Stimulated activated CD4-positive, alpha-beta T cell treated with anti-CD3 and anti-CD28 coated beads, Interleukin-15, amount 100 ng/mL, for 48 hours (primary cell): ENCODE measurements at regions not wholly inside any gene's neighbourhood (a gene's known extent, or its start where the extent isn't known, plus 50 kb on each side); places are given as distances from the start of the nearest gene placed in this dataset.

Experiments
- DNase-seq, 2 donors: peaks; one replicate each; pipeline ENCODE4 v3.0.0-alpha.2; 2020; ENCODE audit warnings: low read depth in 2 of 2

DNA sequence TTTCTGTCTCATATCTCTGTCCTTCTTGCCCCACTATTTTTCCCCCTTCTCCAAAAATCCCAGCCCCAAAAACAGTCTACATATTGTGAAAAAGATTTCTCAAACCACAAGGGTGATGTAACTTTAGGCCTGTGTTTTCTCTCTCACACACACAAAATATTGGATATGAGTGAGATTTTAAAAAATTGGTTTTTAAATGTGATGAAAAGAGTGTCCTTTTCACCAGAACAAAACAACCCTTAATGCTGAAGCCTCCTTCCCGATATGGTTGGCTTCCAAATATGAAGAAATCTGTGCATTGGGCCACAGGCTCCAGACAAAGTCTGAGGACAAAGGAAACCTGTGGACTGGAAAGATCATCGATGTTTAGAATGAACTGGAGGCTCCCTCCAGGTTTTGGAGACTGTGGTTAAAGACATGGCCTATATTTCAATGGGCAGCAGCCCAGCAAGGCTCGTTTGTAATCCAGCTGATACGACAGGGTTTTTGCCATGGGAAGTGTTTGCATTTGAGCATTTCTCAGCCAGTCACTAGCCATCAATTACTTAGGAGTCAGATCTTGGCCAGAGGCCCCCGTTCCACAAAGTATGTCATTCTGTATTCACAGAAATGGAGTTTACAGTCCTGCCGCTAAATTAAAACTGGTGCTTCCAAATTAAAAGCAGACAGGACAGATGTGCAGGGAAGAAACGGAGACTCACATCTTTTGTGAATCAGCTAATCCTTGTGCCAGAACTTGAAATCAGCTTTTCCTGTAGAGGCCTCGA is 546.3 kb downstream of the EBF1 start:
- DNase-seq: no peak

DNA sequence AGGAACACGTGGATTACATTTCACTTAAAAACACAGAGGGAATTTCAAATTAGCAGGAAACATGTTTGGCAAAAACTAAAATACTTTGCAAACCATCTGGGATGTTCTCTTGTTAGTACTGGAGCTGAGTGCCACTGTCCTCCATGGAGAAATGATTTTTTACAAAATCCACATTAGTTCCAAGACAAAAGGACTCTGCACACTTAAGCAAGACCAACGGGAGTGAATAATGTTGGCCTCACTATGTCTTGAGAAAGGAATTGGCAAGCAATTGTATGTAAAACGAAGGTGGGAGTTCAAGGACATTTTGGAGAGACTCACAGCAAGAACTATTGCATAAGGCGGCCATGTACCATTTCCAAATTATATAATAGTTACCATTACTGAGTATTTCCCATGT is 547.5 kb downstream of the EBF1 start:
- DNase-seq: no peak

DNA sequence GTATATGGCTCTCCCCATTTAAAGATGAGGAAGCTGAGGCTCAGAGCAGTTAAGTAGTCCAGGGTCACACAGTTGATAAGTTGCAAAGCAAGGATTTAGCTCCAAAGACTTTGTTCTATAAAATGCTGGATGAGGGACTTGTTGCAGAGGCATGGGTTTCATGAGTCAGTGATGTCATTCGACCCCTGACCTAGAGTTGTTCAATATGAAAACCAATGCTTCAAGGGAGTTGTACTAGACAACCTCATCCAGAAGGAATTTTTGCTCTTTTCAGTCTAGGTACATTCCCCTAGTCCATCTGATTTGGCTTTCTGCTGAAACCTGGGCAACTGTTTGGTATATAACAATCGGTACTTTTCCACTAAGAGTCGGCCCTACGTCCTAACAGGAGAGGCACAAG is 550.4 kb downstream of the EBF1 start:
- DNase-seq: no peak

DNA sequence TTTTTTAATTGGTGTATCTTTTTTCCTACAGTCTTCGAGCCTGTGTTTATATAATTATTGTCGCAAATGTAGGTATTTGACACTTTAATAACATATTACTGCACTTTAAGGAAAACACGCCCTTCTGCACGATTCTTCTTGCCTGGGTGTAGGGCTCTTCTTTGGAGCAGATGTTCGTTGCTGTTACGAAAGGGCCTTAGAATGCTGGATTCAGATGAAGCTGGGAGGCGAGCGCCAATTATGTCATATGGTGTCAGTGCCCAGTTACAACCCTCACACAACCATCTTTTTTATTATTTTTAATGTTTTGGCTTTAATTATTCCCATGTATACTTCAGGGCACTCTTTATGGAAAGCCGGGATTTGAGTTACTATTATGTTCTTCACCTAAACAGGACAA is 553.0 kb downstream of the EBF1 start:
- DNase-seq: no peak

DNA sequence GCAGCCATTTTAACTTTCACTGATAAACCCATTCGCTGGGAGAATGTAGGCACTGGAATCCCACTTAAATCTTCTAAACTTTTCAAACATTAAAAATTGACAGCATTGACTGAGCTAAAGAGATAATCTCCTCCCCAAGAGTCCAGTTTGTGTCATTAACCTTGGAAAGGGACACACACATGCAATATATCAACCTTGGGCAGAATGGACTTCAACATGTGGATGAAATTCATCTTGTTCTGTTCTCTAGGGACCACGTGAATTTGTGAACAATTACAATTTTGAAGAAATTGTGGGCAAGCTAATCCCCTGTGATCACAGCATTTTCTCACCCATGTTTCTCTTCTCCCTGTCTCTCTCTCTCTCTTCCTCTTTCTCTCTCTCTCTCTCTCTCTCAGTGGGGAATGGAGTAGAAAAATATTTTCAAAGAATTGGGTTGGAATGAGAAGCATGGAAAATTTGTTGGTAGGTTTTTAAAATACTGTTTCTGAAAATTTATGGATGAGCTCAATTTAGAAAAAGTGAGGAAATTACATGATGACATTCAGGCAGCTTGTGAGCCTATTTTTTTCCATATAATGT is 553.7 kb downstream of the EBF1 start:
- DNase-seq: no peak

DNA sequence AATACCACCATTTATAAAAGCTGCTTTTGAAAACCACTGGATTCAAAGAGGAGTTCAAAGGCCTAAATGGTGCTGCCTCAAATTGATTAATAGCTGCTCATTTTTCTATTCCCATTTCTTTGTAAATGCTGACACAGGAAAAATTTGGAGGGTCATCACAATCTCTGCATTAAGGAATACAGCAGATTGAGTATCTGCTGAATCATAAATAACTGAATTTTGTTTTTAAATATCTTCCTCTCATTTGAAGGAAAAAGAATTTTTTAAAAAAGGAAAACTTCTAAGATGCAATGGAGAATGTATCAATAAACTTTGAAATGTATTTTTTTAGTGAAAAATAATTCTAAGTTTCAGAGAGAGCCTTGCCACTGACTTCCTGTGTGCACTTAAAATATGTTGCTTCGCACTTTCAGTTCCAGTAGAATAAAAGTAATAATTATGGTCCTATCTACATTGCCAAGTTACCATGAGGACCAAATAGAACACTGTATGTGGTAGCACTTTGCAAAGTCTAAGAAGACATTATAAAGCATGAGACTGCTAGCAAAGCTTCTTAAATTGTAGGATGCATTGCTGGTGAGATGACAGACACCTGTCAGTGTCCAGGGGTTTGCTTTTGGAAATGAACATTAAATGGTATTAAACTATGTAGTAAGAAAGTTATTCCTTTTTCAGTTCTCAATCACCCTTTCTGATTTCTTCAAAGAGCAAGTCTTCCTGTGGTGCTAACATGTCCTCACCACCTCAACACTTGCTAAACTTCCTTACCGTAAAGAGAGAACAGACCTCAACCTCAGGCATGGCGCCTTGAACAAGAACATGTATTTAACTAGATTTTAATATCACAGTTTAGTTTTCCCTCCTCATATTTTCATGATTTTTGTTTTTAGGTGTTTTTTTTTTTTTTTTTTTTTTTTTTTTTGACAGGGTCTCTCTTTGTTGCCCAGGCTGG is 555.1 kb downstream of the EBF1 start:
- no peak for DNase-seq

DNA sequence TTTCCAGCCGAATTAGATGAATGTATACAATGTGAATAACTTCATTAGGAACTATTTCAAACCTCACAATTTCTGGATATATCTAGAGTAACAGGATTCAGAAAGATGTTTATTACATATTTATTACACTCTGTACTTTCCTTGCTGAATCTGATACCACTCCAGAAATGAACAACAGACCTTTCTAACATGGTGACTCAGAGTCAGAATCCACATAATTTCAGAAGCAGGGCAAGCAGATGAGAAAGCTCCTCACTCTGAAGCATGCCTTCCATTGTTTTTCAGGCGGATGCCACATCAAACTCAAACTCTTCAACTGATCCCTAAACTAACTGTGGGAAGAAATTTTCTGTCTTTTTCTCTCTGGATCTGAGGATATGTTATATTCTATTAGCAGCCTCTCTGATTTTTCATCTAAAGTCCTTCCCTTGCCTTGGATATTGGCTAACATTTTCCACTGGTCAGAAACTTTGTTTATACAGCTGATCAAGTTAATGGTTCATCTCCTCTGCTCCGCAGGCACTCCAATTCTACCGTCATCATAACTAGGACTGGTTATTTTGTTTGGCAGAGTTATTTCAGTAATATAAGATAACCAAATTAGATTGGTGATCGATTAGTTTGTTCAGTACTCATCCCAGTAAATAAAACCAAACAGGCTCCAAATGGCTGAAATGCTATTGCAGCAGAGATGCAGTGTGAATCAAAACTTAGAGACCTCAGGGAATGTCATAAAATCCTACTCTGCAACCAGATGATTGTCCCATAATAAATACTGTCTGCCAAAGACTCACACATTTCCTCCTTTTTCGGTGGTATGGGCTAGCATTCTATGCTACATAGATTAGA is 556.0 kb downstream of the EBF1 start:
- no peak for DNase-seq

DNA sequence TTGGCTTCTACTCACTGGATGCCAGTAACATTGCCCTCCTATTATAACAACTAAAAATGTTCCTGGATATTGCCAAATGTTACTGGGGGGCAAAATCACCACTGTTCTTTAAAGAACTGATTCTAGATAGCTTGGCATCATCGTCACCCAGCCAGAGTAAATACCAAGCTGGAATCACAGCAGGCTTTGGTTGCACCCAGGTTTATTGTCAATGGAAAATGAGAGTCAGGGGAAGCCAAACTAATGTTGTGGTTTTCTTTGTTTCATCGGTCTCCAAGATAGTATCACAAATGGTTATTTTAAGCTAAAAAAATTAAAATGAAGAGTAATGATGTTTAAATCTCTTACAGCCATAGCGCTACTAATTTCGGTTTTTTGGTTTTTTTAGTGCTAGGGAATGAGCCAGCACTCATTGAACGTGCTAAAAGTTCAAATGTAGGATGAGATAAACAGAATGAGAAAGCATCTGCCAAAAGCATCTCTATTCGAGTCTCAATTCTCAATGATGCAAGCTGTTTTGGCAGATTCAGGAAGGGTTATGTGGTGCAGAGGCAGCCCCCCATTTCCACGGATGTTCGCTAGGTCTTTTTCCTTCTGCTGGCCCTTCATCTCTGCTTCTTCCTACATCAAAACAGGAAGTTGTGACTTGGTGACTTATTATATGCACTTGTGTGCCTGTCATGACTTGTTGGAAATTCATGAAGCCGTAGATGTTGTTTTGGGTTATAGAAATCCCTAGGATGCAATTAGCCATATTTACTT is 558.0 kb downstream of the EBF1 start:
- DNase-seq: no peak

DNA sequence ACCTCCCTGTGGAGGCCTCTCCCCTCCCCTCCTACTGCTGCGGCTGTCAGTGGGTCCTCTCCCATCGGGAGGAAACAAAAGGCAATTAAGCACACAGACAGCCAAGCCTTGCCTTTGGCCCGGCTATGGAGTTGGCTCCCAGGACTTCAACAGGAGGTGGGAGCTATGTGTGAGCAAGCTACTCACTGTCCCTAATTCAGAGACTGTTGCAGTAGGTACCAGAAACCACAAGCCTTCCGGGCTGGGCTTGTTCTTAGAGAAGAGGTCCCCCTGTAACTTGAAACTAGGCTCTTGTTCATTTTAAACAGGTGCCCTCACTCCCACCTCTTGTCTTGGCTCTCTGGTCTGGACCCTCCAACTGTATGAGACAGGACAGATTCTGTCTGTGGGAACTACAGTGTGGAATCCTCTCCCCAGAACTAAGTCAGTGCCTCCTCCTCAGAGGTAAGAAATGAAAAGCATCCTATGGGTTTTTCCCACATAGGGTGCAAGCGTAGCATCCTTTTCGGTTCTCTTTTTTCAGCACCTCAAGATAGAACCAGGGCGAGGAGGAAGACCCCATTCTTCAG is 561.1 kb downstream of the EBF1 start:
- DNase-seq: no peak

DNA sequence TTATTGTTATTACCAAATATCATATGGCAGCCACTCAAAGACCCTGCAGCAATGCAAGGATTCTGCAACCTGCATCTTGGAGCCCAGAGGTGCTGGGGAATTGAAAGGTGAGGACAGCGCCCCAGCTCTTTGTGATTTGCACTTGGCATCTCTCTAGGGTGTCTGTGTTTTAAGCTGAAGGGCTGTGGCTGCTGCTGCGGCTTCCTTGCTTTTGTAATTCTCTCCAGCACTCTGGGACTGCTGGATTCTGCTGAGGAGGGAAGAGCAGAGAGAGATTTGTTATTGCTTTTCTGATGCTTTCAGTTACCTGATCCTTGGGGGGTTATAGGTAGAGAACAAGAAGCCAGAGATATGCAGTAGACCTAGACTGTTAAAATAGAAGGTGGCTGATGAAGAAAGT is 562.4 kb downstream of the EBF1 start:
- DNase-seq: no peak

DNA sequence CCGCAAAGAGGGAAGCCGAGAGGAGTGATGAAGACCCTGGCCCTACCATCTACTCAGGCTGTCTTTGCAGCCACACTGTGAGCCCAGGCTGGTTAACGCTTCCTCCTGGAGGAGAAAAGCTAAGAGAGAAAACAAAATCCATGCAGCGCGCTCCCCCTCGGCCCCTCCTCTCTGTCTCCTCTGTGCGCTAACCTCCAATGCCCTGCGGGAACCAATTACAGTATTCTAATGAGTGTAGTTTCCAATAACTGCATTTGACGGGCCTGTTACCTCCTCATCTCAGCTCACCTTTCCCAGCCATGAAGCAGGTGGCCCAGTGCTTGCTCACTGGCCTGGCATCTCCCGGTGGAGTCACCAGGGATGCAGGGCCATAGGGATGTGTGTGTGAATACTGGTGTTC is 565.5 kb downstream of the EBF1 start:
- DNase-seq: no peak

DNA sequence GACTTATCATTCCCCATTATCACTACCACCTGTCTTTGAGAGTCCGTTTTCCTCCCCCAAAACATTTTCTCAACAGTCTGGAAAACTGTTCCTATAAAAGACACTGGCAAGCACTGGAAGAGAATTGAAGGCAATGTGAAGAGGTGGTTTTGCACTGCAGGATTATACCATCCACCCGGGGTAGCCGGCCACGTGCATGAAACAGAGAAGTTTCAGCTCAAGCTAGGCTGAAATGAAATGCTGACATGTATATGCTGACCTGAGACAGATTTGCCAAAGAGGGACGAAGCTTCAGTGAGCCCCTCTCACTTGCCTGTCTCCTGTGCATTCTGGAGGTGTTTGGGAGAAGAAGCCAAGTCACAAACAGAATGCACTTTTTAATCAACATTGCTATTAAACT is 567.0 kb downstream of the EBF1 start:
- DNase-seq: no peak

DNA sequence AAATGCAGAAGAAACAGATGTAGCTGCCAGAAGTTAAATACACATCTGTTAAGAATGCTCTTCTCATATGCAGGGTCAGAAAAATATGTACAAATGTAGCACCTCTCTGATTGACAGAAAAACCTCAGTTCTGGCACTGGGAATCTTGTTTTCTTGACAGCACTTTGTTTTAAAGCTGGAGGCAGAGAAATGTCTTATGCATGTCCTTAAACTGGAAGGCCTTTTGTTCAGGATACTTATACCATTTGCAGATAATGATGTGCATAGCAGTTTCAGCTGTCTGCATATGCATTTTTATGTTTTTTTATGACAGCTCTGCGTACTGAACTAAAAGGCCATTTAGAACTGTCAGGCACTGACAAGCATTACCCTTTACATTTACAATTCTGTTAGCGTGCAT is 567.9 kb downstream of the EBF1 start:
- no peak for DNase-seq

DNA sequence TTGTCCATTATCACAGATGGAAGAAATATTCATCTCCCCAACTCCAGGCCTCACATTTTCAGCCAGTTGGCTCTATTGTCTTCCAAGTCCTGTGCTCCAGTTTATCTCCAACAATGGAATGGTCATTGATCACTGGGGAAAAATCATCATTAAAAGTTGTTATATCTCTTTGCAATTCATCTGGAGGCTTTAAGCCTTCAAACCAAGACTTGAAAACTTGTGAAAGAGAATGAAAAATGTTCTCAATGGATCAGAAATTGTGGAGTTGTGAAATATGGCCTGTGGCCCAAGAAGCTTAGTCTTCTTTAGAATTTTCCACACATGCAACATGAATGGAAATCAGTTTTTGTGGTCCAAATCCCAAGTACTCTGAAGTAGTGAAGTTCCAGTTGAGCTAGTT is 569.6 kb downstream of the EBF1 start:
- DNase-seq: no peak

DNA sequence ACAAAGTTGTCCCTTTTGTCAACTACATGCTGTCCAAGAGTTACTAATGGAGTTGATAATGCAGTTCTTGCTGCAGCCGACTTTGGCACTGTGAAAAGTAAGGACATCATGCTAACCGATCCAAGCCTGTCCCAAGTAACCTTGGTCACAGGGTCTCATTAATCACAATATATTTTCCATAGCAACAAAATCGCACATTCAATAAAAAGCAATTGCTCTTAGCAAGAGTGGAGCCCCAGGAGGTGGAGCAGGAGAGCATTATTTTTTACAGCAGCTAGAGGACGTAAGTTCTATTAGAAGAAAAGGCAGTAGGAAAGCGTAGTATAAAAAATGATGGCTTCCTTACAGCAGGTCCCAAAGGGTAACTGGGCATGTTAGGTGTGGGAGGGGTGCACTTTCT is 570.3 kb downstream of the EBF1 start:
- no peak for DNase-seq

DNA sequence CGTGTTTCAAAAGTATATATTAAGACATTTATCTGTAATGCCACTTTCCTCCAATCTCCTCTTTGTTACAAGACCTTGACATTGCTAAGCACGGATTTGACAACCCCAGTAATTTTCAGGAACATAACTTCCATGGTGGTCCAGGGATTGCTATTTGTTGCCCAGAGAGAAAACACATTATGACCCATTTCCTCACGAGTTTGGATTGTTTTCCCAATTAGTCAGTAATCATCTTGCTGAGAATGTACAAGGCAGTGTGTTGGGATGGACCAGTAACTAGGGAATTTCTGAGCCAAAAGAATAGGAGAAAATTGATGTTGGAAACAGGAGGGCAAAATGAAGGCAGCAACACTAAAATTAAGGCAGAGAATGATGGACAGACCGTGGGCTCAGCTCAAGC is 574.1 kb downstream of the EBF1 start:
- no peak for DNase-seq

DNA sequence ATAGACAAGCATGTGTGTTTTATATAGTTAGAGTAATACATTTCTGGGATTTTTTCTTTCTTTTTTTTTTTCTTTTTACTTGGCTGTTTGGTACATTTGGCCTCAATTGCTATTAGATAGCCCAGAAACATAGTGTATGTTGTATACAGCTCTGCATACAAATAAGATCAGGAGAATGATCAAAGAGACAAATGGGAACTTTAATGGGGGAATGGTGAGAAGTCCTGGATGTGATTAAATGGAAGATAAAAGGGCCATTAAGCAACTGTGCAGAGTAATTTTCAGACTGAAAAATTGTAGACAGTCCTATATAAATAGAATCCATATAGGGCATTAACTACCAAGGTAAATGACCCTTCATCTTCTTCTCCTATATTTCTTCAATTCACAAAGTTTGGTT is 575.6 kb downstream of the EBF1 start:
- DNase-seq: no peak

DNA sequence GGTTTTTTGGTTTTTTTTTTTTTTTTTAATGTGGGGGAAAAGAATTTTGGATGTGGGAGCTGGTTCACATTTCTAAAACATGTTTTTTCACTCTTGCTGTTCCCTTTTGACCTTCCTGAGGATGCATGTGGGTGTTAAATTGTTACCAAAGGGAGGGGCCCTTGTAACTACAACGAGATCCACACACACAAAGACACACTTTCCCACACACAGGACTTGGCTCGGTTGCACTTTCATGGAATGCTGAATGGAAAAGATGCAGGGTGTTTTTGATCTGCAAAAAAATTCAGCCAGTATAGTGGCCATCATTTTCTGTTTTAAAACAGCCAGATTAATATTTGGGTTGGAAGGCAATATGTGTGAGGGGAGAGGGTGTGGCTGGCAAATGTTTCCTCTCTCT is 576.9 kb downstream of the EBF1 start:
- no peak for DNase-seq

DNA sequence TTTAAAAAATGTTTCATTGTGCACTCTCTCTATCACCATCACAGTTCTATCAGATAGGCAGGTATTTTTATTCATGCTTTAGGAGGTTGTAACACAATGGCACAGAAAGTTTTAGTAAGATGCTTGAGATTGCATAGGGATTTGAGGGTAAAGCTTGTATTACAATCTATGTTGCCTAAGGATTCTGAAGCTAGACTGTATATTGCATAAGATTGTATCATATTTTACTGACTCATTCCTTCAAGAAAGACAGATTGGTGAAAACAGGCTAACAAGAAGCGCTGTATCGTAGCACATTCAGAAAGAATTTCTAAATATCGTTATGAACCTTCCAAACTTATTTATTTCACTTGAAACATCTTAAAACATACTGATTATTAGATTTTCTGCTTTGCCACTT is 577.7 kb downstream of the EBF1 start:
- DNase-seq: no peak

DNA sequence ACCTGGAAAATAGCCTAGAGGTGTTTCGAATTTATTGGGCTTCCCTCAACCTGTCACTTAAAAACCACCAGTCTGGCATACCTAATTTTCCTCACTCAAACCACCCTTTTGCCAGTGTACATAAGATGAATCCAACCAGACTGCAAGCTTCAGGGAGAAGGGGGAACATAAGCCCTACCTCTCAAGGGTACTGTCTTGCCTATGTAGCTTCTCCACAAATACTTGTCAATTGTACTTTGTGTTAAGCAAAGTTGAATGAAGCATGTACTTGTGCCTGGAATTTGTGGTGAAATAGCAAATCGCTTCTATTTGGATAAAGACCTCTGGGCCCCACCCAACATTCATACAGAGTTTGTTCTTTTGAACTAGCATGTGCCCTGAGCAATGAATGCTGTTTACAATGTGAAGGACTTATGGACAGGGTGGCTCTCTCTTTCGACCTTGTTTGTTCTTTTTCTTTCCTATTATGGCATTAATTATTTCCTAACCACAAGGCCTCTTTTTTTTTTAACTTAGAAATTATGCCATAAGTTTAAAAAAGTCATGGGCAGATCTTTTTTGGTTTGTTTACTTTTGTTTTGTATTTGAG is 580.2 kb downstream of the EBF1 start:
- no peak for DNase-seq
